CD4-positive, alpha-beta T cell treated with Interleukin-17A for 1 hour (primary cell): ENCODE measurements at regions not wholly inside any gene's neighbourhood (a gene's known extent, or its start where the extent isn't known, plus 50 kb on each side); places are given as distances from the start of the nearest gene placed in this dataset.
"Not testable (repeated sequence)": the region's sequence is repeated elsewhere in the genome, so short reads cannot be mapped to it uniquely, and the experiment has no call there.

Experiments
- DNase-seq: peaks from one replicate; pipeline ENCODE4 v3.0.0-alpha.2; 2020

- no peak for DNase-seq
Observed at GRCh38 chr7:32680259-32681173, 185.2 kb downstream of the AVL9 start.

DNA sequence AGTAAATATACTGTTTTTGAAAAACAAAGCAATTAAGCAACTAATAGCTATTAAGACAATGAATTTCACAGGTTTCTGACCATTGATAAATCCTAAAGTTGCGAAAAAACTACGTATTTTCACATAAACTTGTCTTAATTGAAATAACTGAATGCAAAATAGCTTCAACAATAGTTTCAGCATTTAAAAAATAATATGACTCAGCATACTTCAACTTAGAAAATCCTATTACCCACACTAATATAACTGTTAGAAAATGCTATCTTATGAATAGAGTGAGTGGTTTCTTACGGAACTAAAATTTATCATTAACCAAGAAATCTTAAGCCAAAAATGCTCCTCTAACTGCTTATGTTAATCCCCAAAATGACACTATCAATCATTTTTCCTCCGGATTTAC, 183.9 kb downstream of the AVL9 start:
- no peak for DNase-seq

DNA sequence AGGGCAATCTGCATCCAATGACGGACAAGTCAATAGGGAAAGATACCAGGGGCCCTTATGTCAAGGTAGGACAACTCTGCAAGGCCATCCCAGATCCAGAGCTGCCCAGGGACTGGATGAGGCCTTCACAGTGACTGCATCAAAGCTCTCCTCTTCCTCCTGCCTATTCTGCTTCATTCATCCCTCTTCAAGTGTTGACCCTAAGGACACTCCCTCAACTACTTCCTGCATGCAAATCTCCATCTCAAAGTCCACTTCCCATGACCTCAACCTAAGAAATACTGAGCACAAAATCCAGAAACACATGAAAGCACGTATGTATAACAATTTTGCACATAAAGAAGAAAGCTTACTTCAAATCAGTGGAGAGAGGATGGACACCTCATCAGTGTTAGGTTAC, 182.3 kb downstream of the AVL9 start:
- DNase-seq = no peak

DNA sequence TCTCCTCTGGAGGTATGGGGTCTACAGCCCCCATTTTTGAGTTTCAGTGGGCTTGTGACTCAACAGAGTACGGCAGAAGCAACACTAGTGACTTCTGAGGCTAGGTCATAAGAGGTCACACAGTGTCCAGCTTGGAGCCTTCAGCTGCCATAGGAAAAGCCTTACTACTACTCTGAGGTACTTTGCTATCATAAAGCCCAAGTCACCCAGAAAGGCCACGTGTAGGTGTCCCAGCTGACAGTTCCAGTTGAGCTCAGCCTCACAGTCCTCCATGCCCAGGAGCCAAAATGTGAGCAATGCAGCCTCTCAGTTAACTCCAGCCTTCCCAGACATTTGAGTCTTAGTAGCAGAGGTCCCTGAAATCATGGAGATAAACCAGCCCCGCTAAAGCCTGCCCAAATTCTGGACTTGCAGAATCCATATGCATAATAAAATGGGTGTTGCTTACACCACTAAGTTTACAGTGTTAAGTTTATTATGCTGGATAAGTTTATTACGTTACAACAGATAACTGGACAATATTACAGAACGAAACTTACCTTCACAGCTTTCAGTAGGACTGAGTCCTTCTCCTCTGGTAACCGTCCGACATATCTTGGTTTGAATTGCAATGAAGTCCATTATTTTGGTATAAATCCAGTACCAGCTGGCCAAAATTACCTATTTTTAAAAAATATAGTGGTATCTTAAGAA, 181.1 kb downstream of the AVL9 start:
- DNase-seq = no peak

- no peak for DNase-seq
Observed at GRCh38 chr7:32673275-32673983, 178.1 kb downstream of the AVL9 start.

- no peak for DNase-seq
Observed at GRCh38 chr7:32670110-32671025, 175.1 kb downstream of the AVL9 start.

DNA sequence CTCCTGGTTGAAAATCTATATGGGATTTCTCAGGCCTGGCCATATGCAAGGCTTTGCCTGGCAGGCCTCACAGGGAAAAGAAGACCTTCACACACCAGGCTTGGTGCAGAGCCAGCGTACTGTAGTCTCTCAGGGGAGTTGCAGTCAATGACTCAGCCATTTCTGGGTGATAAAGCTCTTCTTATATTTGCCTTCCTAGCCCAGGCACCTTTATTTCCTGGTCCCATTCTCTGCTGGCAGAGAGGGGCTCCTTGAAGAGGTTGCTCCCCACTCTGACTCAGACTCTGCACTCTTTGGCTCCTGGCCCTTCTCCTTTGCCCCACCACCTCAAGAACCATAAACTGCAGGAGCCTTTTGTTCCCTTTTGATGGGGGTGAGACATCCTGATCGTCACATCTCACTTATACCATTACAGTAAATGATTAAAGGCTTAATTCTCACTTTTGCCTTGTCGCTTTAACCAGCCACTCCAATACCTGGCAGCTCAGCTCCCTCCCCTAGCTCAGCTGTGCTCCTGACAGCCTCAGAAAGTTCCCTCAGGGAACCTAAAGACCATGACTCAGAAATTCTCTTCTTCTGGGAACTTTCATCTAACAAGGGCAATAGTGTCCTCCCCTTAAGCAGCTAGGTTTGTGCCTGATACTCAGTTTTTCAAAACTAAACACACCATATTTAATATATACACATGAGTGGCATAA, 174.0 kb downstream of the AVL9 start:
- not testable (repeated sequence) for DNase-seq

DNA sequence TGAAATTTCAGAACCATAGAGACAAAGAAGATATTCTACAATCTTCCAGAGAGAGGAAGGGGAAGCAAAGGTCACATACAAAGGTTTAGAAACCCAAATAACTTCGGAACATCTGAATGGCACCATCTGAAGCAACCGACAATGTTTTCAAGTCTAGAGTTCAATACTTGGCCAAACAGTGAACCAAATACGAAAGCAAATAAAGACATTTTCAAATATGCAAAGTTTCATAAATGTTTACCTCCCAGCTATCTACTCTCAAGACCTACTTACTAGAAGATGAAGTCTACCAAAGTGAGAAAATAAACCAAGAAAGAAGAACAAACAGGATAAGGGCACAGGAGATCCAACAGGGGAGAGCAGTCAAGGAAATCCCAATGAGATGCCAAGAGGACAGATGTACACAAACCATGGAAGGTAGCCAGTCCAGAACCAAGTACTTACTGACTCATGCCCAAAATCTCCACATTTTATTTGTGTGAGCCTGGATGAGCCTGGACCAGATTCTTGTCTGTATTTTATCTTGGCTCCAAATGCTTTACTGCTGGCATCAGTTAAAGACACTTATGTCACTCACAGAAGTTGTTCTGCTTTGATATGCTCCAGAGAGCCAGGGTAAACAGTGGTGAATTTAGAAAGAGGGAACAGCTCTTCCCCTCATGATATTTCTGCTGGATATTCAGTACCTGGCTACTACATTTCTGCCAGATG, 173.3 kb downstream of the AVL9 start:
- DNase-seq = not testable (repeated sequence)

- DNase-seq = not testable (repeated sequence)
Observed at GRCh38 chr7:32667586-32667985, 172.3 kb downstream of the AVL9 start.

DNA sequence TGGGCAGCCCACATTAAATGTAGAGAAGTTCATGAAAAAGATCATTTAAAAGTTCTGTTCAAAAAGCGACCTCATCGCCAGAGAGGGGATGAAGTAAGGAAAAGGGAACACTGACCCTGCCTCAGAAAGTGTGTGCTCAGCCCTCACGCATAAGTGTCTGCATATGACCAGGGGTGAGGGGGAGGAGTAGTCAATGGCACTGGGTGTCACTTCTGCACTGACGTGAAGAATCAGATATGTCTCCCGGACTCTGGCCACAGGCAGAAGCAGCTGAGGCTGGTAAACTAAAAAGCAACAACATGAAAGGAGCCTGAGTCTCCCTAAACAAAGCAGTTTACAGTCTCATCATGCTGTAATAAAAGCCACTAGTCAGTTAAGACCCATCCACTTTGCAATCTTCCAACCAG, 168.5 kb downstream of the AVL9 start:
- DNase-seq = not testable (repeated sequence)

- not testable (repeated sequence) for DNase-seq
Observed at GRCh38 chr7:32662509-32662908, 167.2 kb downstream of the AVL9 start.

DNA sequence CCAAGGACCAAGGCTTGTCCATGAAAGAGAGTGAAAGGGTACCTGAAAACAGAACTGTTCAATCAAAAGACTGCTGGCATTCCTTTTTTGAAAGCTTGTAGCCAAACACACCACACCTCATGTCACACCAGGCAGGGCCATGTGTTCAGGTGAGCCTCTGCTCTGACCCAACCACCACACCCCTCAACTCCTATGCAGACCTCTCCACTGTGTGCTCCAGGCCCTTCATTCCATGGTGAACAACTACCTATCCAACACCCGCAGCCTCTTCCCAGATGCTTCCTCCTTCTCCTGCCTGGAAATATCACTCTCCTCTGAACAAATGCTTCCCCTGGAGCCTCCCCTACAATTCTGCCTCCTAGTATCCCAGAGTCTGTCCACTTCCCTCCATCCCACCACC, 166.6 kb downstream of the AVL9 start:
- DNase-seq = no peak

DNA sequence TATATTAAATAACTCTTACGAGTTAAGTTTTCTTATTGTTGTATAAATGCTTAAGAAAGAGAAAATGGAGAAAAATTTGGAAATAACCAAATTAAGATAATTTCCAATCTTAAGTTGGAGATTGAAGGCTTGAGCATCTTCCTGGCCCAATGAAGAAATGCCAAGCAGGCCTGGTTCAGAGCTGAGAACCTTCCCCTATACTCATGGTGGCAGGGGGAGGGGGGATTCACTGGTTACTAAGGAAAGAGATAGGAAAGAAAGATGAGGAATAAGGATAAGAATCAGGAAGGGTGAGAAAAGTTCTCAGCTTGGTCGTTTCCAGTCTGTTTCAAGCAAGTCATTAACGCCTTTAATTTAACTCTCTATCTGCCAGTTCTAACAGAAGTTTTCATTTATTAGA, 166.2 kb downstream of the AVL9 start:
- no peak for DNase-seq

- DNase-seq = no peak
Observed at GRCh38 chr7:32660936-32661335, 165.6 kb downstream of the AVL9 start.

GRCh38 chr7:32659853-32660252, 164.6 kb downstream of the AVL9 start:
- DNase-seq = no peak

DNA sequence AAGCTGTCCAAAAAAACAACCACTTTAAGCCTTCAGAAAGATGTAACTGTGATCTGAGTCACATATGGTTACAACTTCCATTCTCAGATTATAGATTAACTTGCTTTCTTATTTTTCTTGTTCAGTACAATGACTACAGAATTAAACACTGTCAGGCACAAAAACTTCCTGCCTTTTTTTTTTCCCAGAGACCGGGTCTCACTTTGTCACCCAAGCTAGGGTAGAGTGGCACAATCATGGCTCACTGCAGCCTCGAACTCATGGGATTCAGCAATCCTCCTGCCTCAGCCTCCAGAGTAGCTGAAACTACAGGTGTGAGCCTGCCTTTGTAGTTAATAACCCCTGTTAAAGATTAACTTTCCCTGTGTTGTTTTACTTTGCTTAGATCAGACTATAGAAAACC, 163.2 kb downstream of the AVL9 start:
- no peak for DNase-seq

DNA sequence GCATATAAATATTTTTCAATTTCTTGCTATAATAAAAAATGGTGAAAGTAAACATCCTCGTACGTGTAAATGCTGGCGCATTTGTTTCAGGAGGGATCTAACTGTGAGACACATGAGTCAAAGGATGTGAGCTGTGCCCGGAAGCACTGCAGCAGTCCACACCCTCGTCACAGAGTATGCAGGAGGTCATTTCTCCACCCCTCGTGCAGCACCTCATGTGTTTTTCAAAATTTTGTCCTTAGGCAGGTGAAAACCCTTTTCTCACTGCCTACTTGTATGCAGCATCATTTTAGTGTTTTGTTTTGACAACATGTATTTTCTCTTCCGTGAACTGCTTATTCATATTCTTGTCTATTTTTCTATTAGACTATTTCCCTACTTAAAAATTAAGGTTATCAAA, 162.7 kb downstream of the AVL9 start:
- no peak for DNase-seq

DNA sequence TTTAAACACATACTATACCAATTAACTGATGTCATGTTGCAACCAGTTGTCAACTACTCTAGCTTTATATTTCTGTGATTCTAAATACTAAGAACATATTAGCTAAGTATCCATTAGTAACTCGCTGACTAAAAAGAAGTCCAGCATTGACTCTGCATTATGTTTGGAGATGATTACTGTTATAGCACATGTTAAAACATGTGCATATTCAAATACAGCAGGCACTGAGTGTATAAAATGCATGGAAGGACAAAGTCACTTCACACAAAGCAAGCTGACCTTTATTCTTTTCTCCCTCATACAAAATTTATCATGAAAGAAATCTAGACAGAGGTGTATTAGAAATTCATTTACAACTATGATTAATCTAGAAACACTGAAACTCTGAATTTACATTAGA, 159.3 kb downstream of the AVL9 start:
- not testable (repeated sequence) for DNase-seq

DNA sequence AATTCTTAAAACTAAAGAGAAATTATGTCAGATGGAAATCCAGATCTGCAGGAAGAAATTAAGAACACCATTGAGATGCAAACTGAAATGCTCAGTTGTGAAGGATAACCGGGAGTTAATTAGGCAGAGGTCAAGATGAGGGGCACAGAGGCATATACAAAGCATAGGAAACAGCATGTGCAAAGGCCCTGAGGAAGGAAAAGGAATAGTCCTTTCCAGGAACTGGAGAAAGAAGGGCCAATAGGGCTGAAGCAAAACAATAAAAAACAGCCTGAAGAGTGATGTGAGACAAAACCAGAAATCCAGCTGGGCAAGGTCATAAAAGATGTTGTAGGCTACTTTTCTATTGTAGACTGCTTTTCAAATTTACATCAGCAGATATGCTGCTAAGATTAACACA, 155.1 kb downstream of the AVL9 start:
- DNase-seq = not testable (repeated sequence)

DNA sequence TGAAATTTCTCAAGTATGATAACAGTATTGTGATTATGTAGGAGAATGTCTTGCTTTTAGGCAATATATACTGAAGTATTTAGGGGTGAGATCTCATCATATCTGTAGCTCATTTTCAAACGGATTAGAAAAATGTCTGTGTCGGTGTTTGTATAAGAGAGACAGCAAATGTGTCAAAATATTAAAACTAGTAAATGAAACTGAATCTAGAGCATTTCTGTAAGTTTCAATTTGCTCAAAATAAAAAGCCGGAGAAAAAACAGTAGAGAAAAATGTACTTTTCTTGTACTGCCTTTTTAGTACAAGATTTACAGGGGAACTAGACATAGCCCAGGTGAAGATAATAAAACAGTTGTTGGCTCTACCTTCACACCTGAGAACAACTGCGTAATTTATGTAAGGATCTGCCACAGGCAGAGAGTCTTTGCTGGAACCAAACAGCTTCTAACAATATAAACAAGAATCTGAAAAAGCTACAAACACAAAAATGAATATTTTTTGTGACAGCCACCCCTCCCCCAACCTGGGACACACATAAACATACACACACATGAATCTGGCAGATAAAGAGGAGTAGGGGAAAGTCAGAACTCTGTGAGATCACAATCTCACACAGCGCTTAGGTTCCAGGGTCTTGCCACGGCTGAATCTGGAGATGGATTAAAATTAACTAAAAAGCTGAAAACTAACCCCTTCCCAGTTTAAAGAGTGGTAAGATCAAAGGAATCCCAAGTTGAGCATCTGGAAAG, 153.3 kb downstream of the AVL9 start:
- no peak for DNase-seq
